ENCODE measurements at regions not wholly inside any gene's neighbourhood (a gene's known extent, or its start where the extent isn't known, plus 50 kb on each side); places are given as distances from the start of the nearest gene placed in this dataset.

DNA sequence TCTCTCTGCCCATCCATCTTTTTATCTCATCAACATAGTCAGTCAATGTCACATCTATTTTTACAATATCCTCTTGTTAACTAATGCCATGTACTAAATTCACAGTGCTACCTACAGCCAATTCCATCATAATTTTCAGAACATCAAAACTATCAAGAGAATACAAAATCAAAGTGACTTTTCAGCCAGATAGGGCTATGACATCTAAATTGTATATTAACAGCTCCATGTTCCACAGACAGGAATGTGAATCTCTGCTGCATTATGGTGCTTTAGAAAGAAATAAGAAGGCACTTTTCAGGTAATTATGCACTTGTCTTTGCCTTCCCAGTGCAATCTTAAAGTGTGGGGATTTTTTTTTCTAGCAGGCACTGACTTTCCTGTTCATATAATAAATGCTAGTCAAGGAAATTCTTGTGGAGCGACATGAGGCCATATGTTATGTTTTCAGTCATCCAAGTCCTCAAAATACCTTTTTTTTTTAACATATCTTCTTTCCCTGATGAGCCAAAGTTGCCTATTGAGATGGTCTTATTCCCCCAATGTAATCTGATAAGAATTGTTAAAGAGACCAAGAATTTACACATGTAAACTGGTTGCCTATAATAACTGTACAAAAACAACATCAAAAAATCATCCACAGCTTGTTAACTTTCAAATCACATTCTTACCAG is 252.0 kb upstream of the CNTN3 start:
- Histone ChIP-seq H3K27ac (ENCODE audit: low read depth in 2 of 2, low read length in 1 of 2) (no peak overlapping the region), H3K9me3 (no peaks in the 10 kb centered on the region), H3F3A (replicated peaks; ENCODE audit: insufficient read depth) (no peaks in the 10 kb centered on the region), H3K36me3 (replicated peaks in 1 of 2; ENCODE audit: control insufficient read depth in 1 of 2, insufficient read depth in 2 of 2, low read length in 1 of 2) (no peaks in the 10 kb centered on the region), H2AFZ (ENCODE audit: low read depth) (no peak overlapping the region), H3K27me3 (ENCODE audit: insufficient read depth) (no peaks in the 10 kb centered on the region), H3K4me2 (no peak overlapping the region), H3K79me2 (ENCODE audit: insufficient read depth) (no peaks in the 10 kb centered on the region), H4K20me1 (ENCODE audit: insufficient read depth) (no peaks in the 10 kb centered on the region), H3K4me3 (ENCODE audit: low read depth in 2 of 2, low read length in 1 of 2) (no peak overlapping the region), H3K9ac (no peak overlapping the region), H3K4me1 (ENCODE audit: control insufficient read depth in 1 of 2, insufficient read depth in 2 of 2, low read depth in 1 of 2, low read length in 1 of 2) (no peaks in the 10 kb centered on the region), H3K9me2 (no peaks in the 10 kb centered on the region)
- ChIA-PET CTCF (no interaction called here), POLR2A (no interaction called here)
- no peak for TF ChIP-seq POLR2AphosphoS5 (IDR thresholded peaks at IDR 0.05; ENCODE audit: low read depth, low read length)
- TF ChIP-seq, protein P1, sequence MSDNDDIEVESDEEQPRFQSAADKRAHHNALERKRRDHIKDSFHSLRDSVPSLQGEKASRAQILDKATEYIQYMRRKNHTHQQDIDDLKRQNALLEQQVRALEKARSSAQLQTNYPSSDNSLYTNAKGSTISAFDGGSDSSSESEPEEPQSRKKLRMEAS (IDR thresholded peaks at IDR 0.05; ENCODE audit: low read depth): no peak
- no peak for TF ChIP-seq FOXM1 (IDR thresholded peaks at IDR 0.05; ENCODE audit: low read depth)
- TF ChIP-seq, protein P2, sequence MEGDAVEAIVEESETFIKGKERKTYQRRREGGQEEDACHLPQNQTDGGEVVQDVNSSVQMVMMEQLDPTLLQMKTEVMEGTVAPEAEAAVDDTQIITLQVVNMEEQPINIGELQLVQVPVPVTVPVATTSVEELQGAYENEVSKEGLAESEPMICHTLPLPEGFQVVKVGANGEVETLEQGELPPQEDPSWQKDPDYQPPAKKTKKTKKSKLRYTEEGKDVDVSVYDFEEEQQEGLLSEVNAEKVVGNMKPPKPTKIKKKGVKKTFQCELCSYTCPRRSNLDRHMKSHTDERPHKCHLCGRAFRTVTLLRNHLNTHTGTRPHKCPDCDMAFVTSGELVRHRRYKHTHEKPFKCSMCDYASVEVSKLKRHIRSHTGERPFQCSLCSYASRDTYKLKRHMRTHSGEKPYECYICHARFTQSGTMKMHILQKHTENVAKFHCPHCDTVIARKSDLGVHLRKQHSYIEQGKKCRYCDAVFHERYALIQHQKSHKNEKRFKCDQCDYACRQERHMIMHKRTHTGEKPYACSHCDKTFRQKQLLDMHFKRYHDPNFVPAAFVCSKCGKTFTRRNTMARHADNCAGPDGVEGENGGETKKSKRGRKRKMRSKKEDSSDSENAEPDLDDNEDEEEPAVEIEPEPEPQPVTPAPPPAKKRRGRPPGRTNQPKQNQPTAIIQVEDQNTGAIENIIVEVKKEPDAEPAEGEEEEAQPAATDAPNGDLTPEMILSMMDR (IDR thresholded peaks at IDR 0.05): no peak
- no peak for TF ChIP-seq RXRA (IDR thresholded peaks at IDR 0.05; ENCODE audit: borderline replicate concordance, low read depth)
- no peak for TF ChIP-seq FOXJ3 (CRISPR knock-in tag; IDR thresholded peaks at IDR 0.05)
- no peak for TF ChIP-seq TCF12 (IDR thresholded peaks at IDR 0.05)
- no peak for TF ChIP-seq GATA2 (CRISPR knock-in tag; IDR thresholded peaks at IDR 0.05)
- TF ChIP-seq, protein P3, sequence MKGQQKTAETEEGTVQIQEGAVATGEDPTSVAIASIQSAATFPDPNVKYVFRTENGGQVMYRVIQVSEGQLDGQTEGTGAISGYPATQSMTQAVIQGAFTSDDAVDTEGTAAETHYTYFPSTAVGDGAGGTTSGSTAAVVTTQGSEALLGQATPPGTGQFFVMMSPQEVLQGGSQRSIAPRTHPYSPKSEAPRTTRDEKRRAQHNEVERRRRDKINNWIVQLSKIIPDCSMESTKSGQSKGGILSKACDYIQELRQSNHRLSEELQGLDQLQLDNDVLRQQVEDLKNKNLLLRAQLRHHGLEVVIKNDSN (IDR thresholded peaks at IDR 0.05; ENCODE audit: borderline replicate concordance, low read depth): no peak
- no peak for TF ChIP-seq JUND (IDR thresholded peaks at IDR 0.05)
- no peak for TF ChIP-seq TAF1 (IDR thresholded peaks at IDR 0.05; ENCODE audit: borderline replicate concordance, low read depth, low read length)
- TF ChIP-seq ELF1 (IDR thresholded peaks at IDR 0.05): no peak
- TF ChIP-seq, protein P4, sequence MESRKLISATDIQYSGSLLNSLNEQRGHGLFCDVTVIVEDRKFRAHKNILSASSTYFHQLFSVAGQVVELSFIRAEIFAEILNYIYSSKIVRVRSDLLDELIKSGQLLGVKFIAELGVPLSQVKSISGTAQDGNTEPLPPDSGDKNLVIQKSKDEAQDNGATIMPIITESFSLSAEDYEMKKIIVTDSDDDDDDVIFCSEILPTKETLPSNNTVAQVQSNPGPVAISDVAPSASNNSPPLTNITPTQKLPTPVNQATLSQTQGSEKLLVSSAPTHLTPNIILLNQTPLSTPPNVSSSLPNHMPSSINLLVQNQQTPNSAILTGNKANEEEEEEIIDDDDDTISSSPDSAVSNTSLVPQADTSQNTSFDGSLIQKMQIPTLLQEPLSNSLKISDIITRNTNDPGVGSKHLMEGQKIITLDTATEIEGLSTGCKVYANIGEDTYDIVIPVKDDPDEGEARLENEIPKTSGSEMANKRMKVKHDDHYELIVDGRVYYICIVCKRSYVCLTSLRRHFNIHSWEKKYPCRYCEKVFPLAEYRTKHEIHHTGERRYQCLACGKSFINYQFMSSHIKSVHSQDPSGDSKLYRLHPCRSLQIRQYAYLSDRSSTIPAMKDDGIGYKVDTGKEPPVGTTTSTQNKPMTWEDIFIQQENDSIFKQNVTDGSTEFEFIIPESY (IDR thresholded peaks at IDR 0.05; ENCODE audit: borderline replicate concordance, low read depth): no peak
- TF ChIP-seq RCOR1 (IDR thresholded peaks at IDR 0.05; ENCODE audit: low read length): no peak
- TF ChIP-seq EZH2phosphoT487 (IDR thresholded peaks at IDR 0.05; ENCODE audit: borderline replicate concordance, low read depth): no peak
- TF ChIP-seq, protein P5, sequence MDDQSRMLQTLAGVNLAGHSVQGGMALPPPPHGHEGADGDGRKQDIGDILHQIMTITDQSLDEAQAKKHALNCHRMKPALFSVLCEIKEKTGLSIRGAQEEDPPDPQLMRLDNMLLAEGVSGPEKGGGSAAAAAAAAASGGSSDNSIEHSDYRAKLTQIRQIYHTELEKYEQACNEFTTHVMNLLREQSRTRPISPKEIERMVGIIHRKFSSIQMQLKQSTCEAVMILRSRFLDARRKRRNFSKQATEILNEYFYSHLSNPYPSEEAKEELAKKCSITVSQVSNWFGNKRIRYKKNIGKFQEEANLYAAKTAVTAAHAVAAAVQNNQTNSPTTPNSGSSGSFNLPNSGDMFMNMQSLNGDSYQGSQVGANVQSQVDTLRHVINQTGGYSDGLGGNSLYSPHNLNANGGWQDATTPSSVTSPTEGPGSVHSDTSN (IDR thresholded peaks at IDR 0.05): no peak
- no peak for TF ChIP-seq CHD2 (IDR thresholded peaks at IDR 0.05; ENCODE audit: low read length, partially characterized antibody)
- no peak for TF ChIP-seq MXI1 (IDR thresholded peaks at IDR 0.05; ENCODE audit: low read depth, low read length)
- WGBS (ENCODE audit: low lambda C conversion rate): 29% methylated on average over 1 of the region's 1 CpG
- DNase-seq: no peak

All from SK-N-SH (cell line).